Transverse colon (tissue), 4 donors: ENCODE measurements at regions not wholly inside any gene's neighbourhood (a gene's known extent, or its start where the extent isn't known, plus 50 kb on each side); places are given as distances from the start of the nearest gene placed in this dataset.

Experiments
- DNase-seq: peaks from one replicate; pipeline ENCODE4 v3.0.0-alpha.2; 2019
- H3K27ac ChIP-seq, 4 donors: fragments of 200-600 bp; sonication (generic); 2 replicates each; pipeline ENCODE4 v1.5.1; 2016 to 2018; ENCODE audit warnings: inconsistent platforms in 4 of 4
- H3K27me3 ChIP-seq: fragments of 200-600 bp; sonication (generic); 2 replicates; pipeline ENCODE4 v1.5.1; 2017; ENCODE audit warnings: inconsistent platforms
- H3K36me3 ChIP-seq, 4 donors: fragments of 200-600 bp; sonication (generic); 2 replicates each; pipeline ENCODE4 v1.5.1; 2017 to 2019; ENCODE audit warnings: inconsistent platforms in 4 of 4
- H3K4me1 ChIP-seq, 4 donors: fragments of 200-600 bp; sonication (generic); 2 replicates each; pipeline ENCODE4 v1.5.1; 2017 to 2020; ENCODE audit warnings: inconsistent platforms in 4 of 4
- H3K4me3 ChIP-seq, 4 donors: fragments of 200-600 bp; sonication (generic); 1 replicate in 1 of 4; 2 replicates in 3 of 4; pipeline versions ENCODE4 v1.5.1 to v1.6.1; 2017 to 2019; ENCODE audit warnings: inconsistent platforms in 4 of 4
- H3K9me3 ChIP-seq, 2 donors: fragments of 200-600 bp; sonication (generic); 2 replicates each; pipeline ENCODE4 v1.5.1; 2017 to 2019; ENCODE audit warnings: inconsistent platforms in 2 of 2
- CTCF ChIP-seq, 5 experiments: fragments of 200-600 bp in 3 of 5; fragments of 450-650 bp in 2 of 5; sonication (generic) in 3 of 5; IDR thresholded peaks; 1 replicate in 2 of 5; 2 replicates in 3 of 5; pipeline ENCODE4 v1.5.1; 2016 to 2017; ENCODE audit warnings: antibody characterized with exemption in 5 of 5, inconsistent platforms in 3 of 5, mild to moderate bottlenecking in 2 of 5, moderate library complexity in 1 of 5
- EP300 ChIP-seq: sonication (generic); formaldehyde crosslinking; IDR thresholded peaks from one replicate; pipeline ENCODE4 v1.6.1; 2017; ENCODE audit warnings: antibody characterized with exemption, low read depth
- POLR2A ChIP-seq: fragments of 450-650 bp; IDR thresholded peaks from one replicate; pipeline ENCODE4 v1.6.1; 2016; ENCODE audit warnings: antibody characterized with exemption, mild to moderate bottlenecking, moderate library complexity
- POLR2AphosphoS5 ChIP-seq, 3 donors: sonication (generic); formaldehyde crosslinking; IDR thresholded peaks; one replicate each; pipeline ENCODE4 v1.6.1; 2016; ENCODE audit warnings: antibody characterized with exemption in 3 of 3
- WGBS, 2 donors: methylation state at CpG; one replicate each; pipeline ENCODE4 v1.1.5; 2018; ENCODE audit warnings: low coverage in 1 of 2; 5-methylcytosine and 5-hydroxymethylcytosine counted together
- in situ Hi-C, 4 donors: fragments of 200-750 bp; cut with MboI; loops; one replicate each; pipeline versions ENCODE4 v1.15.0 to v1.15.1; 2017; ENCODE audit warnings: low sequenced_read_pairs in 3 of 4, low pct_ligation_motif_present in 1 of 4, low pct_unique_long_range_greater_than_20kb in 1 of 4
- intact Hi-C: fragments of 100-400 bp; cut with DNase I; formaldehyde crosslinking; loops from one replicate; pipeline ENCODE4 v1.15.1; 2023; ENCODE audit warnings: low total_unique reads

DNA sequence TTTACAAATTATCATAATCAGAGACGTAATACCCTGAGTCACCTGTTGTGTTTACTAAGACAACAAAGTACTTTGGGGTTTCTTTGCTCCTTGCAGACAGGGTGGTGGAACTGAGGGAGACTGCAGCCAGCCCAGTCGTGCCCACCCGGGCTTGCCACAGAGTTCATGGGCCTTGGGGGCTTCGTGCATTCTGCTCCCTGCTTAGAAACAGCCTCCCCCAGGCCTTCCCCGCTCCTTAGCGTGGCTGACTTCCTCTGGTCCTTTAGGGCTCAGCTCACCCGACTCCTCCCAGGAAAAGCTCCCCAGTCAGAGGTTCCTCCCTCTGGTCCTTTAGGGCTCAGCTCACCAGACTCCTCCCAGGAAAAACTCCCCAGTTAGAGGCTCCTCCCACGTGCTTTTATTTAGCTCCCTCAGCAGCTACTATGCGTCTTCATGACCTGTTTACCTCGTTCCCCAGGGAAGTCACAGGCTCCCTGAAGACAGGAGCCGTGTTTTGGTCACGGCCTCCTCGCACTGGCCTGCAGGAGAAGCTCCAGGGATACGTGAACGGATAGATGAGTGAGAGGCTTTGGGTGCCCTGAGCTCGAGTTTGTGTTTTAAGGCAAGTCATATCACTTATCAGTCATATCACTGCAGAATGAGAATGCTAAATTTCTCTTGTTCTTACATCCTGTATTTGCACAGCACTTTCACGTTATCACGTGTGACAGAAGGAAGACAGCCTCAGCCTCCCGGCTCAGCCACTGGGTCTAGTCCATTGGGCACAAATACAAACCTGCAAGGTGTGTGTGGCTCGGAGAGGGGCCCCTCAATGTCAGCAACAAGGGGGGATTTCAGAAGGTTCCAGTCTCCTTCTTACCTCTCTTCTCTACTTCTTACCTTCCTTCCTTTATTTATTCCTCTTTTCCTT is 52.7 kb upstream of the VIPR2 start:
- no peak overlapping the region for H3K4me3 ChIP-seq
- no peak for TF ChIP-seq POLR2AphosphoS5 (IDR thresholded peaks at IDR 0.05)
- TF ChIP-seq EP300 = no peak
- no peak for TF ChIP-seq CTCF (IDR thresholded peaks at IDR 0.05)
- no peak for TF ChIP-seq POLR2A
- WGBS, 2 donors = 45 to 47% methylated on average over 10 to 20 of the region's 20 CpGs
- intact Hi-C loops (no loop called here), in situ Hi-C loops (no loop called here)
- DNase-seq = peak; percentile 11
- H3K9me3 ChIP-seq = no peaks in the 10 kb centered on the region
- no peaks in the 10 kb centered on the region for H3K36me3 ChIP-seq
- peak overlapping the region in 3 of 4 donors; percentile 2 to 57 (median 34) for H3K27ac ChIP-seq
- peaks cover 0 to 12% (median 2%) of the 10 kb centered on the region in 4 donors for H3K4me1 ChIP-seq
- no peaks in the 10 kb centered on the region for H3K27me3 ChIP-seq

DNA sequence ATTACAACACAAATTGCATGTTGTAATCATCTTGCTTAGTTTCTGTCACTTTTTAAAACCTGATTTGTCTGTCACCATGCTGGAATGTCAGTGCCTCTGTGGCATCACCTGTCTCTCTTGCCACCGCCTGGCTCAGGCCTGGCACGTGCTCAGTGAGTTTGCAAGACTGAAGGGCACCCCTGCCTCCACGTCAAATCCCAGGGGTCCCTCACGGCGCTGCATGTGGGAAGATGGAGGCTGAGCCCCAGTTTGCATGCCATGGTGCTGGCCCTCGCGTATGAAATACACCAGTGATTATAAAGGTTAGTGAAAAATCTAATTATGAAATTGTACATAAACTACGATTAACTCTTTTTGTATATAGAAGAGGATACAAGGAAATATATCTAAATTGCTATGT is 51.9 kb upstream of the VIPR2 start:
- TF ChIP-seq EP300 (no peak), POLR2A (no peak), POLR2AphosphoS5 (IDR thresholded peaks at IDR 0.05) (no peak), CTCF (IDR thresholded peaks at IDR 0.05) (no peak)
- H3K27me3 ChIP-seq = no peaks in the 10 kb centered on the region
- DNase-seq = no peak
- no peaks in the 10 kb centered on the region for H3K9me3 ChIP-seq
- peak overlapping the region in 2 of 4 donors; percentile 34 to 57 for H3K27ac ChIP-seq
- in situ Hi-C loops = no loop called here
- H3K36me3 ChIP-seq = no peaks in the 10 kb centered on the region
- peaks cover 0 to 12% (median 2%) of the 10 kb centered on the region in 4 donors for H3K4me1 ChIP-seq
- 88 to 98% methylated on average over 8 of the region's 8 CpGs for WGBS, 2 donors
- H3K4me3 ChIP-seq = no peak overlapping the region
- intact Hi-C loops = no loop called here

DNA sequence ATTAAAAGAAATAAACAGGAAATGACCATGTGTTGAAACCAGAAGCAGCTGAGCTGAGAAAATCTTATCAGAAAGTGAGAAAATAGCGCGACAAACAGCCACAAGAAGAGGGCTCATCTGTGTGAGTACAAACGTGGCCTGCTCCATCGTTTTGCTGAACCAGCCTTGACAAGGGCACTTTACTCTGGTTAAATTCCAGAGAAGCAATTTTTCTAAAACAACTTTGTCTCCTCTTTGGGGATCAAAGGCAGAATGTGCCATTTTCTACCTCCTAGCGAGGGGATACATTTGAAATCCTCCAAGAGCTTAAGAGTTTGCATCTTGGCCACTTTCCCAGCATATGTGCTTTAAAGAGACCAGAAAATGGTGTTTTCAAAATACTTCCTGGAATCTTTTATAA is 51.3 kb upstream of the VIPR2 start:
- no peak for DNase-seq
- no peak overlapping the region for H3K4me3 ChIP-seq
- H3K36me3 ChIP-seq = no peaks in the 10 kb centered on the region
- no peaks in the 10 kb centered on the region for H3K27me3 ChIP-seq
- H3K9me3 ChIP-seq = no peaks in the 10 kb centered on the region
- H3K27ac ChIP-seq = peak overlapping the region in 1 of 4 donors; percentile 57
- TF ChIP-seq POLR2AphosphoS5 (IDR thresholded peaks at IDR 0.05) (no peak), POLR2A (no peak), CTCF (IDR thresholded peaks at IDR 0.05) (no peak), EP300 (no peak)
- peaks cover 0 to 12% (median 2%) of the 10 kb centered on the region in 4 donors for H3K4me1 ChIP-seq
- in situ Hi-C loops = no loop called here
- 39 to 47% methylated on average over 5 of the region's 5 CpGs for WGBS, 2 donors
- intact Hi-C loops = no loop called here
